SK-N-SH (cell line): ENCODE measurements at regions not wholly inside any gene's neighbourhood (a gene's known extent, or its start where the extent isn't known, plus 50 kb on each side); places are given as distances from the start of the nearest gene placed in this dataset.

ENCODE experiments used
- CTCF ChIA-PET: fragments of 300-600, 350-600 bp; formaldehyde crosslinking; extraction: SDS; loops from one replicate; lab custom pipeline; 2021; lab: Yijun Ruan, JAX
- POLR2A ChIA-PET: fragments of 350-600 bp; sonication (Branson Sonifier 250); formaldehyde crosslinking; extraction: SDS; loops from one replicate; lab custom pipeline; 2020; ENCODE audit warnings: antibody characterized with exemption, inconsistent platforms; lab: Yijun Ruan, JAX
- DNase-seq: peaks from one replicate; pipeline ENCODE4 v3.0.0; 2012
- H2AFZ ChIP-seq: fragments of 200-600 bp; sonication (generic); 2 replicates; pipeline ENCODE4 v1.8.1; 2016; ENCODE audit warnings: antibody characterized with exemption, mild to moderate bottlenecking, low read depth
- H3F3A ChIP-seq: fragments of 200-600 bp; sonication (generic); replicated peaks from 2 replicates; pipeline ENCODE3; 2016; ENCODE audit warnings: antibody characterized with exemption, mild to moderate bottlenecking; ENCODE audit not compliant: insufficient read depth
- H3K27ac ChIP-seq, 2 experiments: fragments of 200-500 bp in 1 of 2; fragments of 200-600 bp in 1 of 2; sonication (Bioruptor generic) in 1 of 2; sonication (generic), shearing (Covaris generic) in 1 of 2; 2 replicates each; pipeline versions ENCODE4 v1.5.1 to v1.6.1; 2014 to 2016; ENCODE audit warnings: low read depth in 2 of 2, inconsistent platforms in 1 of 2, low read length in 1 of 2, mild to moderate bottlenecking in 1 of 2, mixed read lengths in 1 of 2
- H3K27me3 ChIP-seq: fragments of 200-600 bp; sonication (generic), shearing (Covaris generic); 2 replicates; pipeline ENCODE4 v1.6.1; 2016; ENCODE audit warnings: mixed run types; ENCODE audit not compliant: insufficient read depth
- H3K36me3 ChIP-seq, 2 experiments: fragments of 200-500 bp in 1 of 2; fragments of 200-600 bp in 1 of 2; sonication (Bioruptor generic) in 1 of 2; sonication (generic) in 1 of 2; replicated peaks in 1 of 2; 2 replicates each; pipeline versions ENCODE3 to v1.5.1; 2014 to 2016; ENCODE audit warnings: low read length in 1 of 2, mild to moderate bottlenecking in 1 of 2; ENCODE audit not compliant: insufficient read depth in 2 of 2, control insufficient read depth in 1 of 2
- H3K4me1 ChIP-seq, 2 experiments: fragments of 200-500 bp in 1 of 2; fragments of 200-600 bp in 1 of 2; sonication (Bioruptor generic) in 1 of 2; sonication (generic), shearing (Covaris generic) in 1 of 2; 2 replicates each; pipeline versions ENCODE4 v1.5.1 to v1.6.1; 2014 to 2016; ENCODE audit warnings: low read depth in 1 of 2, low read length in 1 of 2, mixed run types in 1 of 2; ENCODE audit not compliant: insufficient read depth in 2 of 2, control insufficient read depth in 1 of 2
- H3K4me2 ChIP-seq: fragments of 200-600 bp; sonication (generic), shearing (Covaris generic); 2 replicates; pipeline ENCODE4 v1.6.1; 2017; ENCODE audit warnings: mixed run types
- H3K4me3 ChIP-seq, 2 experiments: fragments of 200-500 bp in 1 of 2; fragments of 200-600 bp in 1 of 2; sonication (Bioruptor generic) in 1 of 2; sonication (generic), shearing (Covaris generic) in 1 of 2; 2 replicates each; pipeline versions ENCODE4 v1.5.1 to v1.8.1; 2014 to 2016; ENCODE audit warnings: low read depth in 2 of 2, inconsistent platforms in 1 of 2, low read length in 1 of 2, mild to moderate bottlenecking in 1 of 2, mixed read lengths in 1 of 2, moderate library complexity in 1 of 2
- H3K79me2 ChIP-seq: fragments of 200-600 bp; sonication (generic); 2 replicates; pipeline ENCODE4 v1.8.1; 2017; ENCODE audit warnings: mild to moderate bottlenecking; ENCODE audit not compliant: insufficient read depth
- H3K9ac ChIP-seq: fragments of 200-600 bp; sonication (generic); 2 replicates; pipeline ENCODE4 v1.6.1; 2017; ENCODE audit warnings: mixed run types
- H3K9me2 ChIP-seq: fragments of 200-600 bp; sonication (generic); 2 replicates; pipeline ENCODE4 v1.6.1; 2017; ENCODE audit warnings: mixed run types
- H3K9me3 ChIP-seq: fragments of 200-600 bp; sonication (generic); 2 replicates; pipeline ENCODE4 v1.6.1; 2017; ENCODE audit warnings: mixed run types, mild to moderate bottlenecking, moderate library complexity
- H4K20me1 ChIP-seq: fragments of 200-600 bp; sonication (generic); 2 replicates; pipeline ENCODE4 v1.6.1; 2017; ENCODE audit warnings: mild to moderate bottlenecking, mixed run types; ENCODE audit not compliant: insufficient read depth
- CHD2 ChIP-seq: fragments of 150-350 bp; IDR thresholded peaks from 2 replicates; pipeline ENCODE4 v1.6.1; 2018; ENCODE audit warnings: low read length; ENCODE audit not compliant: partially characterized antibody
- ELF1 ChIP-seq: IDR thresholded peaks from 2 replicates; pipeline ENCODE4 v1.4.0; 2012
- EZH2phosphoT487 ChIP-seq: fragments of 200-600 bp; sonication (generic); IDR thresholded peaks from 2 replicates; pipeline ENCODE4 v1.6.1; 2017; ENCODE audit warnings: low read depth, mixed run types, mild to moderate bottlenecking, antibody characterized with exemption, moderate library complexity, borderline replicate concordance
- FOSL2 ChIP-seq: IDR thresholded peaks from 2 replicates; pipeline ENCODE4 v1.4.0; 2012; ENCODE audit warnings: low read depth, mild to moderate bottlenecking, moderate library complexity, borderline replicate concordance
- FOXJ3 ChIP-seq: sonication (generic); formaldehyde crosslinking; IDR thresholded peaks from 2 replicates; pipeline ENCODE4 v1.5.1; 2020; ENCODE audit warnings: mild to moderate bottlenecking, missing genetic modification reagents
- JUND ChIP-seq: IDR thresholded peaks from 2 replicates; pipeline ENCODE4 v1.4.0; 2012
- NRF1 ChIP-seq: IDR thresholded peaks from 2 replicates; pipeline ENCODE4 v1.6.1; 2012; ENCODE audit warnings: low read depth, mild to moderate bottlenecking, low read length
- POLR2AphosphoS5 ChIP-seq: IDR thresholded peaks from 2 replicates; pipeline ENCODE4 v1.6.1; 2012; ENCODE audit warnings: low read depth, low read length
- RCOR1 ChIP-seq: fragments of 150-350 bp; IDR thresholded peaks from 2 replicates; pipeline ENCODE4 v1.6.1; 2017; ENCODE audit warnings: antibody characterized with exemption, low read length
- TAF1 ChIP-seq: IDR thresholded peaks from 2 replicates; pipeline ENCODE4 v1.6.1; 2012; ENCODE audit warnings: low read depth, mild to moderate bottlenecking, low read length, moderate library complexity, borderline replicate concordance
- YY1 ChIP-seq: IDR thresholded peaks from 2 replicates; pipeline ENCODE4 v1.4.0; 2012; ENCODE audit warnings: low read depth, mild to moderate bottlenecking
- WGBS: methylation state at CpG from one replicate; pipeline ENCODE4 v1.1.6; 2017; ENCODE audit warnings: low lambda C conversion rate; 5-methylcytosine and 5-hydroxymethylcytosine counted together
- TF ChIP-seq, protein P1 (sequence below): IDR thresholded peaks from 2 replicates; pipeline ENCODE4 v1.4.0; 2012; ENCODE audit warnings: low read depth, borderline replicate concordance
- TF ChIP-seq, protein P2 (sequence below): fragments of 150-350 bp; IDR thresholded peaks from 2 replicates; pipeline ENCODE4 v1.6.1; 2017; ENCODE audit warnings: antibody characterized with exemption, low read length, low read depth, borderline replicate concordance
- TF ChIP-seq, protein P3 (sequence below): fragments of 150-350 bp; IDR thresholded peaks from 2 replicates; pipeline ENCODE4 v1.6.1; 2016; ENCODE audit warnings: mild to moderate bottlenecking, low read depth, low read length
- TF ChIP-seq, protein P4 (sequence below): IDR thresholded peaks from 2 replicates; pipeline ENCODE4 v1.4.0; 2012; ENCODE audit warnings: low read depth, borderline replicate concordance
- TF ChIP-seq, protein P5 (sequence below): IDR thresholded peaks from 2 replicates; pipeline ENCODE4; 2012

DNA sequence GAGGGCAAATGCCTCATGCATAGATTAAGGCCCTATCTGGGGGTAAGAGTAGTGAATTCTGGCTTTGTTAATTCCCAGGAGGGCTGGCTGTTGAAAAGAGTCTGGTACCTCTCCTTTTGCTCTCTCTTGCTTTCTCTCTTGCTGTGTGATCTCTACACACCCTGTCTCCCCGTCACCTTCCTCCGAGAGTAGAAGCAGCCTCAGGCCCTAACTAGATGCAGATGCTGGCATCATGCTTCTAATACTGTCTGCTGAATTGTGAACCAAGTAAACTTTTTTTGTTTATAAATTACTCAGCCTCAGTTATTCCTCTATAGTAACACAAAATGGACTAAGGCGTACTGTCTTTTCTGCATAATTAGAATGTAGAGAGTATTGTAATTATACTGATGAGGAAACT is 908.1 kb downstream of the DIPK2A start (continued):
- TF ChIP-seq NRF1 (no peak), JUND (no peak)
- TF ChIP-seq, protein P1, sequence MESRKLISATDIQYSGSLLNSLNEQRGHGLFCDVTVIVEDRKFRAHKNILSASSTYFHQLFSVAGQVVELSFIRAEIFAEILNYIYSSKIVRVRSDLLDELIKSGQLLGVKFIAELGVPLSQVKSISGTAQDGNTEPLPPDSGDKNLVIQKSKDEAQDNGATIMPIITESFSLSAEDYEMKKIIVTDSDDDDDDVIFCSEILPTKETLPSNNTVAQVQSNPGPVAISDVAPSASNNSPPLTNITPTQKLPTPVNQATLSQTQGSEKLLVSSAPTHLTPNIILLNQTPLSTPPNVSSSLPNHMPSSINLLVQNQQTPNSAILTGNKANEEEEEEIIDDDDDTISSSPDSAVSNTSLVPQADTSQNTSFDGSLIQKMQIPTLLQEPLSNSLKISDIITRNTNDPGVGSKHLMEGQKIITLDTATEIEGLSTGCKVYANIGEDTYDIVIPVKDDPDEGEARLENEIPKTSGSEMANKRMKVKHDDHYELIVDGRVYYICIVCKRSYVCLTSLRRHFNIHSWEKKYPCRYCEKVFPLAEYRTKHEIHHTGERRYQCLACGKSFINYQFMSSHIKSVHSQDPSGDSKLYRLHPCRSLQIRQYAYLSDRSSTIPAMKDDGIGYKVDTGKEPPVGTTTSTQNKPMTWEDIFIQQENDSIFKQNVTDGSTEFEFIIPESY: no peak

DNA sequence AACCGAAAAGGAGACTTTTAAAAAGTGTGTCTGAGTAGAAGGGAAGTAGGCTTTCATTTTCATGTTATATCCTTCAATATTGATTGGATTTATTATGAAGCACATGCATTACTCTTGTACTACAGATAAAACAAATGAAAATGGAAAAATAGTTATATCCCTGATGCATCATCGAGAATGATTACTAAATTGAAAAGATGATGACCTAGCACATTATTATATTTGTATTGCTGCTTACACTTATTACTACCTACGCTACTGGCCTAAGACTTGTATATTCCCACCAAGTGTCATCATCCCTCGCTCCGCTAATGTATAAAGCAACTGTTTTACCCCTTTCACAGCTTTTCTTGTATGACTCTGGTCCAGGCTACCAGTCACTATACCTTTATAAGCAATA is 922.4 kb downstream of the DIPK2A start:
- H3K27me3 ChIP-seq: no peaks in the 10 kb centered on the region
- CTCF ChIA-PET: no interaction called here
- no peaks in the 10 kb centered on the region for H3K4me1 ChIP-seq
- no peaks in the 10 kb centered on the region for H3F3A ChIP-seq
- H3K9me3 ChIP-seq: no peaks in the 10 kb centered on the region
- no peaks in the 10 kb centered on the region for H3K9me2 ChIP-seq
- H3K36me3 ChIP-seq: no peaks in the 10 kb centered on the region
- H4K20me1 ChIP-seq: no peaks in the 10 kb centered on the region
- DNase-seq: no peak
- no peak overlapping the region for H3K9ac ChIP-seq
- POLR2A ChIA-PET: no interaction called here
- no peak overlapping the region for H2AFZ ChIP-seq
- WGBS: 10% methylated on average over 5 of the region's 5 CpGs
- no peak overlapping the region for H3K4me2 ChIP-seq
- TF ChIP-seq CHD2 (no peak), YY1 (no peak), FOSL2 (no peak), EZH2phosphoT487 (no peak)
- no peak overlapping the region for H3K27ac ChIP-seq
- no peak overlapping the region for H3K4me3 ChIP-seq
- no peaks in the 10 kb centered on the region for H3K79me2 ChIP-seq

DNA sequence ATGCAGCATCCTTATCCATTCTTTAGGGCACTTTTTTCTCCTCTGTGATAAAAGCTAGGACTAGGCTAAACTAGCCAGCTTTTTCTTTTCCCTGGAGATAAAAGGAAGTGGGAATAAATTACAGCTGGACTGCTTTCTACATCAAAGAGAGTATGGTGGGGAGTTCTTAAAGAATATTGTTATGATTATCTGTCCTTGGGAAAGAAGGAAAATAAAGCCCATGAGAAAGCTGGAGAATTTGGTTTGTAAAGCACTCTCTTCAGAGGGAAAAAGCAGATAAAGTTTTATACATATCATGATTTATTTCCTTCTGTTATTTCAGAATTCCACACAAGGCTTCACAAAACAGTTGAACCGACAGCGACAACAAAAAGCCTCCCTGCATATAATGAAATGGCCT is 923.0 kb downstream of the DIPK2A start:
- Histone ChIP-seq H3K9me2 (no peaks in the 10 kb centered on the region), H3K4me1 (no peaks in the 10 kb centered on the region), H3K9ac (no peak overlapping the region), H3K9me3 (no peaks in the 10 kb centered on the region), H3K36me3 (no peaks in the 10 kb centered on the region), H4K20me1 (no peaks in the 10 kb centered on the region), H3K4me2 (no peak overlapping the region), H2AFZ (no peak overlapping the region), H3K4me3 (no peak overlapping the region), H3K79me2 (no peaks in the 10 kb centered on the region), H3F3A (no peaks in the 10 kb centered on the region), H3K27me3 (no peaks in the 10 kb centered on the region), H3K27ac (no peak overlapping the region)
- POLR2A ChIA-PET: no interaction called here
- CTCF ChIA-PET: no interaction called here
- DNase-seq: no peak
- 8% methylated on average over 2 of the region's 2 CpGs for WGBS
- no peak for TF ChIP-seq RCOR1
- no peak for TF ChIP-seq YY1
- TF ChIP-seq, protein P2, sequence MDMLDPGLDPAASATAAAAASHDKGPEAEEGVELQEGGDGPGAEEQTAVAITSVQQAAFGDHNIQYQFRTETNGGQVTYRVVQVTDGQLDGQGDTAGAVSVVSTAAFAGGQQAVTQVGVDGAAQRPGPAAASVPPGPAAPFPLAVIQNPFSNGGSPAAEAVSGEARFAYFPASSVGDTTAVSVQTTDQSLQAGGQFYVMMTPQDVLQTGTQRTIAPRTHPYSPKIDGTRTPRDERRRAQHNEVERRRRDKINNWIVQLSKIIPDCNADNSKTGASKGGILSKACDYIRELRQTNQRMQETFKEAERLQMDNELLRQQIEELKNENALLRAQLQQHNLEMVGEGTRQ: no peak
- TF ChIP-seq EZH2phosphoT487: no peak
- TF ChIP-seq, protein P3, sequence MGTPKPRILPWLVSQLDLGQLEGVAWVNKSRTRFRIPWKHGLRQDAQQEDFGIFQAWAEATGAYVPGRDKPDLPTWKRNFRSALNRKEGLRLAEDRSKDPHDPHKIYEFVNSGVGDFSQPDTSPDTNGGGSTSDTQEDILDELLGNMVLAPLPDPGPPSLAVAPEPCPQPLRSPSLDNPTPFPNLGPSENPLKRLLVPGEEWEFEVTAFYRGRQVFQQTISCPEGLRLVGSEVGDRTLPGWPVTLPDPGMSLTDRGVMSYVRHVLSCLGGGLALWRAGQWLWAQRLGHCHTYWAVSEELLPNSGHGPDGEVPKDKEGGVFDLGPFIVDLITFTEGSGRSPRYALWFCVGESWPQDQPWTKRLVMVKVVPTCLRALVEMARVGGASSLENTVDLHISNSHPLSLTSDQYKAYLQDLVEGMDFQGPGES: no peak
- TF ChIP-seq POLR2AphosphoS5: no peak
- TF ChIP-seq FOXJ3 (CRISPR knock-in tag): no peak
- TF ChIP-seq, protein P4, sequence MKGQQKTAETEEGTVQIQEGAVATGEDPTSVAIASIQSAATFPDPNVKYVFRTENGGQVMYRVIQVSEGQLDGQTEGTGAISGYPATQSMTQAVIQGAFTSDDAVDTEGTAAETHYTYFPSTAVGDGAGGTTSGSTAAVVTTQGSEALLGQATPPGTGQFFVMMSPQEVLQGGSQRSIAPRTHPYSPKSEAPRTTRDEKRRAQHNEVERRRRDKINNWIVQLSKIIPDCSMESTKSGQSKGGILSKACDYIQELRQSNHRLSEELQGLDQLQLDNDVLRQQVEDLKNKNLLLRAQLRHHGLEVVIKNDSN: no peak
- TF ChIP-seq, protein P5, sequence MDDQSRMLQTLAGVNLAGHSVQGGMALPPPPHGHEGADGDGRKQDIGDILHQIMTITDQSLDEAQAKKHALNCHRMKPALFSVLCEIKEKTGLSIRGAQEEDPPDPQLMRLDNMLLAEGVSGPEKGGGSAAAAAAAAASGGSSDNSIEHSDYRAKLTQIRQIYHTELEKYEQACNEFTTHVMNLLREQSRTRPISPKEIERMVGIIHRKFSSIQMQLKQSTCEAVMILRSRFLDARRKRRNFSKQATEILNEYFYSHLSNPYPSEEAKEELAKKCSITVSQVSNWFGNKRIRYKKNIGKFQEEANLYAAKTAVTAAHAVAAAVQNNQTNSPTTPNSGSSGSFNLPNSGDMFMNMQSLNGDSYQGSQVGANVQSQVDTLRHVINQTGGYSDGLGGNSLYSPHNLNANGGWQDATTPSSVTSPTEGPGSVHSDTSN: no peak
- TF ChIP-seq TAF1: no peak
- TF ChIP-seq, protein P1: no peak
- TF ChIP-seq ELF1: no peak
